ENCODE measurements at regions not wholly inside any gene's neighbourhood (a gene's known extent, or its start where the extent isn't known, plus 50 kb on each side); places are given as distances from the start of the nearest gene placed in this dataset.

GRCh38 chr7:31418928-31419327, 78.4 kb upstream of the NEUROD6 start:
- H3K4me3 ChIP-seq (ENCODE audit: low read length) = no peak overlapping the region
- no peaks in the 10 kb centered on the region for H3K36me3 Mint-ChIP-seq
- CTCF ChIA-PET = no interaction called here
- POLR2A ChIA-PET = no interaction called here
- DNase-seq = no peak
- peaks cover 0 to 4% (median 0%) of the 10 kb centered on the region in 11 donors for H3K9me3 Mint-ChIP-seq
- no peak for ATAC-seq
- H3K27ac Mint-ChIP-seq = no peak overlapping the region
- peaks cover 0 to 3% (median 0%) of the 10 kb centered on the region in 5 donors for H3K27me3 Mint-ChIP-seq
- no peaks in the 10 kb centered on the region for H3K4me1 ChIP-seq (ENCODE audit: control insufficient read depth in 2 of 2, insufficient read depth in 2 of 2, low read length in 2 of 2)
- no peaks in the 10 kb centered on the region for H3K9me3 ChIP-seq (ENCODE audit: control insufficient read depth in 2 of 3, low read length in 3 of 3)
- no peaks in the 10 kb centered on the region for H3K4me1 Mint-ChIP-seq
- intact Hi-C loops (cut with micrococcal nuclease) = no loop called here
- H3K27me3 ChIP-seq (ENCODE audit: control insufficient read depth in 2 of 2, insufficient read depth in 2 of 2, low read length in 2 of 2) = no peaks in the 10 kb centered on the region
- no peaks in the 10 kb centered on the region for H3K36me3 ChIP-seq (ENCODE audit: control insufficient read depth in 2 of 3, insufficient read depth in 3 of 3, low read length in 3 of 3)
- H3K27ac ChIP-seq (ENCODE audit: low read depth, low read length) = no peak overlapping the region
- H3K4me3 Mint-ChIP-seq = no peak overlapping the region

GRCh38 chr7:31419505-31420055, 79.1 kb upstream of the NEUROD6 start:
- no peaks in the 10 kb centered on the region for H3K4me1 Mint-ChIP-seq
- Histone ChIP-seq H3K9me3 (ENCODE audit: control insufficient read depth in 2 of 3, low read length in 3 of 3) (no peaks in the 10 kb centered on the region), H3K4me1 (ENCODE audit: control insufficient read depth in 2 of 2, insufficient read depth in 2 of 2, low read length in 2 of 2) (no peaks in the 10 kb centered on the region), H3K4me3 (ENCODE audit: low read length) (no peak overlapping the region), H3K27ac (ENCODE audit: low read depth, low read length) (no peak overlapping the region), H3K27me3 (ENCODE audit: control insufficient read depth in 2 of 2, insufficient read depth in 2 of 2, low read length in 2 of 2) (no peaks in the 10 kb centered on the region), H3K36me3 (ENCODE audit: control insufficient read depth in 2 of 3, insufficient read depth in 3 of 3, low read length in 3 of 3) (no peaks in the 10 kb centered on the region)
- POLR2A ChIA-PET = no interaction called here
- H3K4me3 Mint-ChIP-seq = no peak overlapping the region
- DNase-seq = no peak
- no peak for ATAC-seq
- H3K36me3 Mint-ChIP-seq = no peaks in the 10 kb centered on the region
- H3K9me3 Mint-ChIP-seq = peaks cover 0 to 4% (median 0%) of the 10 kb centered on the region in 11 donors
- CTCF ChIA-PET = interaction anchor here (0.7 kb wide), 1 partner anchor 16 kb away, joined by 3 read pairs; no protein-coding TSS in a partner anchor
- H3K27me3 Mint-ChIP-seq = peaks cover 0 to 3% (median 0%) of the 10 kb centered on the region in 5 donors
- no peak overlapping the region for H3K27ac Mint-ChIP-seq
- intact Hi-C loops (cut with micrococcal nuclease) = no loop called here

- ATAC-seq (no peak), DNase-seq (no peak)
- intact Hi-C loops (cut with micrococcal nuclease) = no loop called here
- ChIA-PET CTCF (no interaction called here), POLR2A (no interaction called here)
- Histone ChIP-seq H3K4me3 (ENCODE audit: low read length) (no peak overlapping the region), H3K4me1 (ENCODE audit: control insufficient read depth in 2 of 2, insufficient read depth in 2 of 2, low read length in 2 of 2) (no peaks in the 10 kb centered on the region), H3K36me3 (ENCODE audit: control insufficient read depth in 2 of 3, insufficient read depth in 3 of 3, low read length in 3 of 3) (no peaks in the 10 kb centered on the region), H3K9me3 (ENCODE audit: control insufficient read depth in 2 of 3, low read length in 3 of 3) (no peaks in the 10 kb centered on the region), H3K27ac (ENCODE audit: low read depth, low read length) (no peak overlapping the region), H3K27me3 (ENCODE audit: control insufficient read depth in 2 of 2, insufficient read depth in 2 of 2, low read length in 2 of 2) (no peaks in the 10 kb centered on the region)
- Mint-ChIP-seq H3K27me3 (peaks cover 0 to 3% (median 0%) of the 10 kb centered on the region in 5 donors), H3K36me3 (no peaks in the 10 kb centered on the region), H3K4me1 (no peaks in the 10 kb centered on the region), H3K9me3 (peaks cover 0 to 4% (median 0%) of the 10 kb centered on the region in 11 donors), H3K4me3 (no peak overlapping the region), H3K27ac (no peak overlapping the region)
These were observed 80.4 kb upstream of the NEUROD6 start for GRCh38 chr7:31420948-31421347.

GRCh38 chr7:31421607-31422006, 81.1 kb upstream of the NEUROD6 start:
- Mint-ChIP-seq H3K36me3 (no peaks in the 10 kb centered on the region), H3K27ac (no peak overlapping the region), H3K4me1 (no peaks in the 10 kb centered on the region), H3K27me3 (peaks cover 0 to 5% (median 0%) of the 10 kb centered on the region in 5 donors), H3K4me3 (no peak overlapping the region), H3K9me3 (peaks cover 0 to 4% (median 0%) of the 10 kb centered on the region in 11 donors)
- H3K9me3 ChIP-seq (ENCODE audit: control insufficient read depth in 2 of 3, low read length in 3 of 3) = no peaks in the 10 kb centered on the region
- DNase-seq (no peak), ATAC-seq (no peak)
- no peaks in the 10 kb centered on the region for H3K36me3 ChIP-seq (ENCODE audit: control insufficient read depth in 2 of 3, insufficient read depth in 3 of 3, low read length in 3 of 3)
- POLR2A ChIA-PET = no interaction called here
- no peak overlapping the region for H3K27ac ChIP-seq (ENCODE audit: low read depth, low read length)
- no peak overlapping the region for H3K4me3 ChIP-seq (ENCODE audit: low read length)
- no peaks in the 10 kb centered on the region for H3K4me1 ChIP-seq (ENCODE audit: control insufficient read depth in 2 of 2, insufficient read depth in 2 of 2, low read length in 2 of 2)
- intact Hi-C loops (cut with micrococcal nuclease) = no loop called here
- CTCF ChIA-PET = no interaction called here
- no peaks in the 10 kb centered on the region for H3K27me3 ChIP-seq (ENCODE audit: control insufficient read depth in 2 of 2, insufficient read depth in 2 of 2, low read length in 2 of 2)

- Mint-ChIP-seq H3K9me3 (peaks cover 0 to 4% (median 0%) of the 10 kb centered on the region in 11 donors), H3K4me1 (no peaks in the 10 kb centered on the region), H3K27ac (no peak overlapping the region), H3K4me3 (no peak overlapping the region), H3K27me3 (peaks cover 0 to 7% (median 0%) of the 10 kb centered on the region in 5 donors), H3K36me3 (no peaks in the 10 kb centered on the region)
- intact Hi-C loops (cut with micrococcal nuclease) = no loop called here
- no peaks in the 10 kb centered on the region for H3K4me1 ChIP-seq (ENCODE audit: control insufficient read depth in 2 of 2, insufficient read depth in 2 of 2, low read length in 2 of 2)
- DNase-seq (no peak), ATAC-seq (no peak)
- H3K4me3 ChIP-seq (ENCODE audit: low read length) = no peak overlapping the region
- ChIA-PET CTCF (no interaction called here), POLR2A (no interaction called here)
- H3K27ac ChIP-seq (ENCODE audit: low read depth, low read length) = no peak overlapping the region
- no peaks in the 10 kb centered on the region for H3K9me3 ChIP-seq (ENCODE audit: control insufficient read depth in 2 of 3, low read length in 3 of 3)
- H3K27me3 ChIP-seq (ENCODE audit: control insufficient read depth in 2 of 2, insufficient read depth in 2 of 2, low read length in 2 of 2) = no peaks in the 10 kb centered on the region
- H3K36me3 ChIP-seq (ENCODE audit: control insufficient read depth in 2 of 3, insufficient read depth in 3 of 3, low read length in 3 of 3) = no peaks in the 10 kb centered on the region
These were observed 83.5 kb upstream of the NEUROD6 start for GRCh38 chr7:31423994-31424393.

GRCh38 chr7:31432176-31432575, 81.7 kb upstream of the ITPRID1 start:
- H3K27ac ChIP-seq (ENCODE audit: low read depth, low read length) = no peak overlapping the region
- peaks cover 0 to 8% (median 0%) of the 10 kb centered on the region in 5 donors for H3K27me3 Mint-ChIP-seq
- H3K9me3 Mint-ChIP-seq = peaks cover 0 to 15% (median 0%) of the 10 kb centered on the region in 11 donors
- no peaks in the 10 kb centered on the region for H3K4me1 Mint-ChIP-seq
- H3K4me3 ChIP-seq (ENCODE audit: low read length) = no peak overlapping the region
- no peak overlapping the region for H3K27ac Mint-ChIP-seq
- intact Hi-C loops (cut with micrococcal nuclease) = no loop called here
- no peaks in the 10 kb centered on the region for H3K36me3 ChIP-seq (ENCODE audit: control insufficient read depth in 2 of 3, insufficient read depth in 3 of 3, low read length in 3 of 3)
- no peaks in the 10 kb centered on the region for H3K4me1 ChIP-seq (ENCODE audit: control insufficient read depth in 2 of 2, insufficient read depth in 2 of 2, low read length in 2 of 2)
- no peaks in the 10 kb centered on the region for H3K9me3 ChIP-seq (ENCODE audit: control insufficient read depth in 2 of 3, low read length in 3 of 3)
- ChIA-PET CTCF (interaction anchor here (0.6 kb wide), 1 partner anchor 112 kb away, joined by 3 read pairs; no protein-coding TSS in a partner anchor), POLR2A (interaction anchor here (0.6 kb wide), 1 partner anchor 161 kb away, joined by 3 read pairs; no protein-coding TSS in a partner anchor)
- ATAC-seq (no peak), DNase-seq (no peak)
- no peaks in the 10 kb centered on the region for H3K27me3 ChIP-seq (ENCODE audit: control insufficient read depth in 2 of 2, insufficient read depth in 2 of 2, low read length in 2 of 2)
- no peaks in the 10 kb centered on the region for H3K36me3 Mint-ChIP-seq
- no peak overlapping the region for H3K4me3 Mint-ChIP-seq

- DNase-seq (no peak), ATAC-seq (no peak)
- H3K36me3 Mint-ChIP-seq = no peaks in the 10 kb centered on the region
- peaks cover 0 to 19% (median 0%) of the 10 kb centered on the region in 11 donors for H3K9me3 Mint-ChIP-seq
- Histone ChIP-seq H3K27ac (ENCODE audit: low read depth, low read length) (no peak overlapping the region), H3K36me3 (ENCODE audit: control insufficient read depth in 2 of 3, insufficient read depth in 3 of 3, low read length in 3 of 3) (no peaks in the 10 kb centered on the region), H3K4me3 (ENCODE audit: low read length) (no peak overlapping the region), H3K4me1 (ENCODE audit: control insufficient read depth in 2 of 2, insufficient read depth in 2 of 2, low read length in 2 of 2) (no peaks in the 10 kb centered on the region), H3K9me3 (ENCODE audit: control insufficient read depth in 2 of 3, low read length in 3 of 3) (no peaks in the 10 kb centered on the region), H3K27me3 (ENCODE audit: control insufficient read depth in 2 of 2, insufficient read depth in 2 of 2, low read length in 2 of 2) (no peaks in the 10 kb centered on the region)
- POLR2A ChIA-PET = interaction anchor here (0.6 kb wide), 1 partner anchor 162 kb away, joined by 3 read pairs; no protein-coding TSS in a partner anchor
- H3K4me3 Mint-ChIP-seq = no peak overlapping the region
- CTCF ChIA-PET = no interaction called here
- H3K27ac Mint-ChIP-seq = no peak overlapping the region
- H3K27me3 Mint-ChIP-seq = peaks cover 0 to 8% (median 0%) of the 10 kb centered on the region in 5 donors
- intact Hi-C loops (cut with micrococcal nuclease) = no loop called here
- H3K4me1 Mint-ChIP-seq = no peaks in the 10 kb centered on the region
These were observed 81.0 kb upstream of the ITPRID1 start for GRCh38 chr7:31432836-31433340.
